GM12873 (cell line): ENCODE measurements at regions not wholly inside any gene's neighbourhood (a gene's known extent, or its start where the extent isn't known, plus 50 kb on each side); places are given as distances from the start of the nearest gene placed in this dataset.

Experiments
- CTCF ChIP-seq: IDR thresholded peaks from 2 replicates; pipeline ENCODE4 v1.5.1; 2012; ENCODE audit warnings: low read depth, mild to moderate bottlenecking, moderate library complexity, low read length, control low read depth; ENCODE audit not compliant: insufficient read depth; ENCODE audit errors: missing control alignments

GRCh38 chr1:79787631-79788030 is 781.1 kb upstream of the ADGRL4 start:
- no peak for TF ChIP-seq CTCF

- TF ChIP-seq CTCF: no peak
These were observed 779.4 kb upstream of the ADGRL4 start for GRCh38 chr1:79785964-79786363.

- no peak for TF ChIP-seq CTCF
These were observed 779.0 kb upstream of the ADGRL4 start for GRCh38 chr1:79785561-79785960.

GRCh38 chr1:79781261-79781660 is 774.7 kb upstream of the ADGRL4 start:
- no peak for TF ChIP-seq CTCF

GRCh38 chr1:79777481-79778219 is 771.1 kb upstream of the ADGRL4 start:
- no peak for TF ChIP-seq CTCF

- no peak for TF ChIP-seq CTCF
These were observed 768.9 kb upstream of the ADGRL4 start for GRCh38 chr1:79775402-79775801.

- no peak for TF ChIP-seq CTCF
These were observed 766.9 kb upstream of the ADGRL4 start for GRCh38 chr1:79773385-79773784.
